Endometrial microvascular endothelial cells (primary cell): ENCODE measurements at regions not wholly inside any gene's neighbourhood (a gene's known extent, or its start where the extent isn't known, plus 50 kb on each side); places are given as distances from the start of the nearest gene placed in this dataset.

Experiments used
- in situ Hi-C: cut with HindIII; loops from 2 replicates; pipeline ENCODE4 v1.10.0; 2017; ENCODE audit warnings: low sequenced_read_pairs, low pct_unique_long_range_greater_than_20kb; ENCODE audit errors: inconsistent ontology term

GRCh38 chr10:52517012-52517411, 202.9 kb downstream of the DKK1 start:
- in situ Hi-C loops = no loop called here

GRCh38 chr10:52523696-52524095, 209.6 kb downstream of the DKK1 start:
- in situ Hi-C loops = no loop called here

GRCh38 chr10:52525761-52526160, 211.7 kb downstream of the DKK1 start:
- in situ Hi-C loops = no loop called here

GRCh38 chr10:52526251-52526823, 212.3 kb downstream of the DKK1 start:
- in situ Hi-C loops = no loop called here

- in situ Hi-C loops = no loop called here
Observed at GRCh38 chr10:52532650-52533290, 218.7 kb downstream of the DKK1 start.

- in situ Hi-C loops = no loop called here
Observed at GRCh38 chr10:52533986-52534385, 219.9 kb downstream of the DKK1 start.

- in situ Hi-C loops = no loop called here
Observed at GRCh38 chr10:52539463-52539862, 225.4 kb downstream of the DKK1 start.

GRCh38 chr10:52540479-52540984, 226.5 kb downstream of the DKK1 start:
- in situ Hi-C loops = no loop called here

GRCh38 chr10:52541006-52541473, 227.0 kb downstream of the DKK1 start:
- in situ Hi-C loops = no loop called here

- in situ Hi-C loops = no loop called here
Observed at GRCh38 chr10:52542906-52543305, 228.8 kb downstream of the DKK1 start.

GRCh38 chr10:52551046-52551445, 221.5 kb downstream of the MBL2 start:
- in situ Hi-C loops = no loop called here

- in situ Hi-C loops = no loop called here
Observed at GRCh38 chr10:52558090-52558489, 214.5 kb downstream of the MBL2 start.

- in situ Hi-C loops = no loop called here
Observed at GRCh38 chr10:52561322-52561721, 211.3 kb downstream of the MBL2 start.

GRCh38 chr10:52563360-52563759, 209.2 kb downstream of the MBL2 start:
- in situ Hi-C loops = no loop called here

- in situ Hi-C loops = no loop called here
Observed at GRCh38 chr10:52566471-52567246, 205.9 kb downstream of the MBL2 start.

GRCh38 chr10:52567247-52567580, 205.4 kb downstream of the MBL2 start:
- in situ Hi-C loops = no loop called here

GRCh38 chr10:52568309-52568708, 204.3 kb downstream of the MBL2 start:
- in situ Hi-C loops = no loop called here

GRCh38 chr10:52570490-52570889, 202.1 kb downstream of the MBL2 start:
- in situ Hi-C loops = no loop called here

GRCh38 chr10:52571018-52571417, 201.6 kb downstream of the MBL2 start:
- in situ Hi-C loops = no loop called here
